NCI-H146 (cell line): ENCODE measurements at regions not wholly inside any gene's neighbourhood (a gene's known extent, or its start where the extent isn't known, plus 50 kb on each side); places are given as distances from the start of the nearest gene placed in this dataset.

ENCODE experiments used
- DNase-seq: peaks from one replicate; lab custom pipeline; 2025; lab: John Stamatoyannopoulos, UW

DNA sequence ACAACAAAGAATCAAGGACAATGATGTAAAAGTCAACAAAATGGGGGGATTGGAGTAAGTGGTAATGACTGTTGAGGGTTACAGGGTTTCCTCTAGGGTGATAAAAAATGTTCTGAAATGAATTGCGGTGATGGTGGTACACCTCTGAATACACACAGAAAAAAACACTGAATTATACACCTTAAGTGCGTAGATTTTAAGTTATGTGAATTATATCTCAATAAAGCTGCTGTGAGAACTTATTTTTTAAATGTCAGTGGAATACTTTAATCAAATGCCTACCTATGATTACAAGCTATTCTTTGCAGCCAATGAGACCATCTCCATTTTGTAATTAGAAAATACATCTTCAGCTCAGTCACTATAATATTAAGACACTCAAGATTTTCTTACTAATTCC, 53.5 kb downstream of the ZNF608 start:
- DNase-seq: no peak

DNA sequence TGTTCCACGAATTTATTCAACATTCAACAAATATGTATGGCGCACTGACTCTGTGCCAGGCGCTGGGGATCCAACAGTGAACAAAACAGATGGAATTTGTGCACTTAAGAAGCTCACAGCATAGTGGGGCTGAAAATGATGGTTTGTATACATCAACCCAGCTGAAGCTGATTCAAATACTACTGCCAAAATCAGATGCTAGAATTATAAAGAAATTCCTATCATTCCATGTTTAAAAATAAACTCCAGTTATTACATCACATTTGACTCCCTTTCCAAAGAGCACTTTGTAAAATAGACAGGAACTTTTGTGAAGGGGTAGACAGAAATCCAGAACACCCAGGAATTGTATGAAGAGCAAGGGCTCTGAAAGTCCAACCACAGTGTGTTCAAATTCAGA, 54.1 kb downstream of the ZNF608 start:
- no peak for DNase-seq

DNA sequence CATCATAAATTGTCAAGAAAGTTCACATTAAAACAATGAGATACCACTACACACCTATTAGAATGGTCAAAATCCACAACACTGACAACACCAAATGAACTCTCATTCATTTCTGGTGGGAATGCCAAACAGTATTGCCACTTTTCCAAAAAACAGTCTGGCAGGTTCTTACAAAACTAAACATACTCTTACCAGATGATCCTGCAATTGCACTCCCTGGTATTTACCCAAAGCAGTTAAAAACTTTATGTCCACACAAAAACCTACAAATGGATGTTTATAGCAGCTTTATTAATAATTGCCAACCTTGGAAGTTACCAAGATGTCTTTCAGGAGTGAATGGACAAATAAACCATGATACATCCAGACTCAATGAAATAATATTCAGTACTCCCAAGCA, 56.8 kb downstream of the ZNF608 start:
- DNase-seq: no peak

DNA sequence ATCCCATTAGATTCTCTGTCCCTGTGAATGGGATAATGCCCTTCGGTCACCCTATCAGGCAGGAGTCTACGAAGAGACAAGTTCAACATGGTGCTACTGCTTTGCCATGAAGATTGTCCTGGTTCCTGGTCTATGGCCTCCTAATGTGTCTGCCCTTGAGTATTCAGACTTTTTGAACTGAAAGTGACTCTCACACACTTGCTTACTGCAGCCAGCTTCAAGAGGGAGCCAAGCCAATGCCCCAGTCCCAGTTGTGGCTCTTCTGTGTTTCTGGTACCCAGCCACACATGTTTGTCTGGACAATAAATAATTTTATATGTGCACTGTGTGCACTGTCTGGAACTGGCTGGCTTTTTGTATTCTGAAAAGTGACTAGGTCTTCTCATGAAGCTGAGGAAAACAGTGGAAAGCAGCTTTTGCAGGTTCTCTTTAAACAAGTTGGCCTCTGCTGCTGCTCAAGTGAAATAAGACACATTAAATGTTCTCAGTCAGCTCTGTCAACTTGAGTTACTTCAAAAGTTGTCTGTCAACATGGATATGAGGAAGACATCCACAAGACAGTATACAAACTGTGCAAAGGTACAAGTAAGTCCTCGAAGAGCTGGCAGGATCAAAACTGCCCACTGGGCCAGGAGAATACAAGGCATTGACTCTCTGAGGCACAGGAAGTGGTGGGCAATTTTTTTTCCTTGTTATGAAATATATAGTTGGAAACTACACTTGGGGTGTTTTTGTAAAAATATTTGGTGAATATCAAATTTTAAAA, 60.0 kb downstream of the ZNF608 start:
- no peak for DNase-seq

DNA sequence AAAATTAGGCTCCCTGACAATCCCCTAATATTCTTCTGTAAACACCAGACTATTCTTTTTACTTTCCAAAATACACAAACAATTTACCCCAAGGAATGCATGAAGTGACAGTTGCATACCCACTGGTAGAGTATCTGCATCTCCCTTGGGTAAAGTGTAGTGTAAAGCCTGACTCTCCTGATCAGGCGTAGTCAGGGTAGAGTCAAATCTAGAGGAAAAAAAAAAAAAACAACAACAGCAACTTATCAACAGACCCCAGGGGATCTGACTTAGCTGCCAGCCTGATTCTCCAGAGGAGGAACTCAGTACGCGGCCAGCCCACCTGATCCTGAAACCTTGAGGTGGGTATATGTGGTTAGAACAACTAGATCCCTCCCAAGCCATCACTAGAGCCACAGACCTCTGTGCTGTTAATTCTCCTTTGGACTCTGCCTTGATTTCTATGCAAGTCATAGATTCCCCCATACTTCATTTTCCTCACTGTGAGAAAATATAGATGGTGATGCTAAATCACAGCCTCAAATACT, 61.0 kb downstream of the ZNF608 start:
- no peak for DNase-seq

DNA sequence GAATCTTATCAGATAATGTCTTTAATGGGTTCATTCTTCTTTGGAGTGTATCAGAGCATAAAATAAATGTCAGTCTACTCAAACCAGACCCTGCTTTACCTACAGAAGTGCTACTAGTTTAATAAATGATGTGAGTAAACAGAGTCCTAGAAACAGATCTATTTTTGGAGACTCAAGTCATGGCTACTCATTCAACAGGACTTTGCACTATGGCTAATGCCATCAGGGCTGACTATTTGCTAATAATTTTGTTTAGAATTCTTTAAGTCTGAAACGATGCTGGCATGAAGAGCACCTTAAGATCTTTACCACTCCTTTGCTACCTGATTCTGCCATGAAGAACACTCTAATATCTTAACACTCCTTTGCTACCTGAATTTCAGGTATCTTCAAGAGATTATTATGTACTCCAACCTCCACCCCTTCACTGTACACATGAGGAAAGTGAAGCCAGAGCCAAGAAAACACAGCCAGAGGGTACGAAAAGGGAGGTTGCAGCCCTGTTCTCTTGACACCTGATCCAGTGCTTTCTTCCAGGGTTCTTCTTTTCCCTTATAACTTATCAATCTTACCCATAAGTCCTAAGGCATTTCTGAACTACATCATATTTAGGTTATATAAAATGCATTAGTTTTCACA, 62.4 kb downstream of the ZNF608 start:
- DNase-seq: no peak

DNA sequence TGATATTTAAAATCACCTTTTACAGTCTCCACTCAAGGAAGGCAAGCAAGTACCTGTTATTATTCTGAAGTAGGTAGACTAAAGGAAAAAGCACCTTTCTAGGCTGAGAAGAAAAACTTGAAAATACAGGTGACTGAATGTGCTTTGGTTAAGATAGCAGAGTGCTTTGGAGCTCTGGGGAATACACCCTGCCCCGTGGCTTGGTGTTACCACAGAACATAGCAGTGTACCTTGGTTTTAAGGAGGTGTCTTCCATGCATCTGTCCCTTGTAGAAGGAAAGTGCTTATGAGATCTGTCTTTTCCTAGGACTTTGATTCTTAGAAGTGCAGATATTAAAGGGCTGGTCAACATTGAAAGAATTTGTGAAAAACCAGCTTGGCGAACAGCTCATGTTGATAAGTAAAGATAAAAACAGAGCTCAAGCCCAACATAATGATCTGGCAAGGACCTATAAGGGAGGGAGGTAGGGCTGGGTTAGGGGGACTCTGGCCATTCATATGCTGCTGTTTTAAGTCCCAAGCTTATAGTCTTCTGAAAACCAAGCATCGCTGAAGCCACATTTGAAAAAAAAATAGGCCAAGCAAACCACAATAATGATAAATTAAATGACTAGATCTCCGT, 66.8 kb downstream of the ZNF608 start:
- DNase-seq: no peak

DNA sequence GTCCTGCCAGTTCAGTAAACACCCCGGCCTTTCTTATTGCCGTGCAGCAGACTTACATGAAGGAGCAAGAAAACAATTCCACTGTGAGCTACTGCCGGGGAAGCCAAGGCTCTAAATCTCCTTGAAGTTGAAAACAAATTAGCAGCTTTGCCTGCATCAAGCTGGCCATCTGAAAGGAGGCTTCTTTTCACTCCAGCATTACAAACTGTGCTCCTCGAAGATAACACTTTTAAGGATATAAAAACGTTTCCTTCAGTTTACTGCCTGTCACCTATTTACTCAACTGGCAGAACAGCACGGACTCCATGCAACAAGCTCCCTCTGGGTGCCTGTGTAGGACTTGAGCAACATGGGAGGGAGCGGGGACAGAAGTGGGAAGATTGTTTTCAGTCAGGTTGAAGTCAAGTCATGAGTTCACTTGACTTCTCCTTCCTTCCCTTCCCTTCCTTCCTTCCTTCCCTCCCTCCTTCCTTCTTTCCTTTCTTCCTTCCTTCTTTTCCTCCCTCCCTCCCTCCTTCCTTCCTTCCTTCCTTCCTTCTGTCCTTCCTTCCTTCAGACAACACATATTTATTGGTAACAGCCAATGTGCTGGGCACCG, 67.4 kb downstream of the ZNF608 start:
- DNase-seq: no peak

DNA sequence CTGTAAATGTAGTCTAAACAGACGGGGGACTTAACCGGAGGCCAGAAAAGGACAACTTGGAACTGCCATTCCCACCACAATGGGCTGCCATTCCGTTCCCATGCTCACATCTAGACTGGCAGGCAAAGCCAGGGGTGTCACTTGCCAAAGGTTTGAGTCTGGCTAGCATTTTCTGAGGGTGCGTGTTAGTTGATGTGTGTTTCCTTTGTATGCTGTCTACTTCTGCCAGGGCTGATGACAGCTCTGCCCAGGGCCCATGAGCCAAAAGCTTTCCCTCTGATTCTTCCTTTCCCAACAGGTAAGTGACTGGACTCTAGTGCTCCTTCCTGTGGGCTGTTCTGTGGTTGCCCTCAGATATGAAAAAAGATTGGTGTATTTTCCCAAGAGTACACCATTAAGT, 68.0 kb downstream of the ZNF608 start:
- DNase-seq: no peak

DNA sequence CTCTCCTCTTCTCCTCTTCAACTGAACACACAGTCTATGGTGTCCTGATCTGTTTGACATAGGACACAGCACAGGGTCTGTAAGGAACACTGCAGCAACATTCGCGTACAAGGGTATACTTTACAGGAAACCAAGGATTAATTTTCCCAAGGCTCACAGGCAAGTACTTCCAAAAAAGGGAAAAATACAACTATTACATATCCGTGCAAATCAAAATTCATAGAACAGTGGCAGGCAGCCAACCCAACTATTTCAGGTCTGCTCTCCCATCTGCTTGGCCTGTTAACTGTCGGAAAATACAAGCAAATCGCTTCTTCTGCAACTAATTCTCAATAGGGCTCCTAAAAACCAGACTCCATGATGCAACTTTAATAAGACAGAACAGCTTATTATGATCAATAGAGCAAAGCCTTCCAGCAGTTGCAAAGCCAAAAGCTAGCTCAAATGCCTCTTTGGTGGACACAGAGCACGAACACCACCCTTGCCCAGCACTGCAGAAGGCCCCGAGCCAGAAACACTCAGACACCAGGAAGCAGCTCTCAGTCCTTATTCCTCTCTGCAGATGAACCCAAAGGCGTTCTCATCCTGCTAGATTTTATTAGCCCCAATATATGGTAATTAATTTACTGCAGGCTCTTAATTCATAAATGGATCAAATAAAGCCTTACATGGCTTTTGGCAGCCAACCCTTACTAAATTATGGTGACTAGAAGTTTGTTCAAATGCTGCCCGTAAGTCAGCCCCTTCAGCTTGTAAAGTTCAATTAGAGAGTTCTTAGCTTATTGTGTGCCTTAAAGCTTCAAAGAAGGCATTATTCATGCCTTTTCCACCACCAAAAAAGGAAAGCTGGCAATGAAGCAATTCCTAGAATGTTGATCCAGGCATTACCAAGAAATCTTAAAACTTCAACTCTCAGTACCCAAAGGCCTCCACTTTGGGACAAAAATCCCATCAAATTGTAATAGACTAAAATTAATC, 68.8 kb downstream of the ZNF608 start:
- DNase-seq: no peak

DNA sequence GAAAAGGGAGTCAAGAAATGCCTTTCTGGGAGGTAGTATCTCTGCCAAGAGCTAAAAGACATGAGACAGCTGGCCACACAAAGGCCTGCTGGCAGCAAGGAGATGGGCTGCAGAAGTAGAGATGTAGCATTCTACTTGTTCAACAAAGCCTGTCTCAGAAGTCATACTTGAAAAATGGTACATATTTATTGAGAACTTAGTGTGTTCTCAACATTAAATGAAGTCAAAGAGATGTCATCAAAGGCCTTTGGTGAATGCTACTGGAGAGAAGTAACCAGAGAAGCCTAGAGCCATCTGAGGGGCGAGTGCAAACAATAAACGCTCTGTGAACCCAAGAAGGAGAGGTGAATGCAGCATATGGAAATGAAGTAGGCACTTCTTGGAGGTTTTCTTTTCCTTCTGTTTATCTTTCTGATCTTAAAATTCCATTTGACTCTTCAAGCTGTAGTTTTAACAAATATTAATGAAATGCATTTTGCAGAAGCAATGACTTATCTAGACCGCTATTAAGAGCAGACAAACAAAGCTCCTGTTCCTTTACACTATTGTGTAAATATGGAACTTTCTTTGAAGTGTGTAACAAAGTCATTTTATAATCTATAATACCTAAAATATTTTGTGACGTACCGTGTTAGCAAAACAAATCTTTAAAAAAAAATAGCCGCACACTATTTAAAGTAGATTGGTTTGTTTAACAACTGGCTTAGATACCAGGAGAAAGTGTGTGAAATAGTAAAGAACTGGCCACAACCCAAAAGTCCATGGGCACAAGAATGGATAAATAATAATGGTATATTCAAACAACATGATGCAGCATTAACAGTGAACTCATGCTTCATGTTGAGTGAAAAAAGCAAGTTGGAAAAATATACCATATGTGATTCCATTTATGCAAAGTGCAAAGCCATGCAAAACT, 70.2 kb downstream of the ZNF608 start:
- DNase-seq: no peak

DNA sequence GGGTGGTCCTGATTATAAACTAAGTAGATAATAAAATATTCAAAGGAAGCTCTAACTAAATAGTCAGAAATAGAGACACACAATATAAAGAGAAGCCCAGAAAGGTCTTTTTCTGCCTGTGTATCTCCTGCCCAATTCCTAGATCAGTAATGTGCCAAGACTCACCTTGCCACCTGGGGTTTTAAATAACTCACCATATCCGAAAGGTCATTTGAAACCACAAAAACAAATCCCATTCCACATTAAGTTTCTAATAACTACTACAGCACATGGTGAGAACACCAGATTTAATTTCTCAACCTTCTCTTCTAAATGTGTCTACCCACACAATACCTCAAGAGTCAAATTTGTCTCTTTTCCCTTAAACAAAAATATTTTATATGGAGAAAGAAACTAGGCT, 75.2 kb downstream of the ZNF608 start:
- DNase-seq: peak; percentile 83

DNA sequence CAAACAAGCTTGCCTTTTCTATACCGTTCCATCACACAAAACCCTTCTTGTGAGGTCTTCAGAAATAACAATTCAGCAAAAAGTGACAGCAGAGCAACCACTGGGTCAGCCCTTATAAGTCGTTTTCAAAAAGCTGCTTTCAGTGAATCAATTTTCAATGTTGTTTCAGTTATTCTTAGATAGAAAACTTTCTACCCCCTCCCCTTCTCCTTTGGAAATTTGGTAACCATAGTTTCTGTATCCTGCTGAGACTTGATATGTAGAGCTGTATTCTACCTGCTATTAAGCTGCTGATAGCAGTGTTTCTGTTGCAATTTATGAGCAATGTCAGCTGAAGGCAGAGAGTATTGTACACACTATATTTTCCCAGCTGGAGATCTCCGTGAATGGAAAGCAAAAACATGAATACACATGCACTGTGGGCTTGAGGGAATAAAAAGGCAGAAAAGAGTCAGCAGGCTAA, 75.7 kb downstream of the ZNF608 start:
- peak; percentile 91 for DNase-seq

DNA sequence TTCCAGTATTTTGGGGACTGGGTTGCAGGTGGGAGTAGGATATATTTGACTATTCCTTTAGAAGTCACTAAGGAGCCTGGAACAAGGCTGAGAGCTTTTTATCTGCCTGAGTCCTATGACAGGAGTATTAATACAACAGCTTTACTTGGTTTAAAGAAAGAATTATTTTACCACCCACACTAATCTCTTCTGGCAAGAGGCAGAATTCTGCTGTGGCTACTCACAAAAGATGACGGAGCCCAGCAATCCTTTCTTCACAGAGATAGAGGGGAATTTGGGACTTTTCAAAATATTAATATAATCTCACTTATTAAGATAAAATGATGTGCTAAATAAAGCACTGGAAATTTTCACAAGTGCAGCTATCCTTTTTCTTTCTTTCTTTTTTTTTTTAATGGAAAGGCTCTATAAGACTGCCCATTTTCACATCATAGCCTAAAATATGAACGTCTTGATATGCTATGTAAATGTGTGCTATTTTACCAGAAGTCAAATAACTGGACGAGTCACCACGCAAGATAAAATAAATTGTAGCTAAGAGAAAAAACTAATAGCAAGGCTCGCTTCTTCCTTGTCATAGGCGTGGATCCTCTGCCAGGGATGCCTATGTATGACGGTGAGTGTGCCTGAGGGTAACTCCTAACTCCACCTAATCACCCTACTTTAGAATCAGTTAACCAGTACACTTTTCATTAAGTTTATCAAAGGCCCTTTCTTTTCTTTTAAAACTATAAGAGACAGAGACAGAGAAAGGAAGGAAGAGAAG, 76.3 kb downstream of the ZNF608 start:
- DNase-seq: no peak

DNA sequence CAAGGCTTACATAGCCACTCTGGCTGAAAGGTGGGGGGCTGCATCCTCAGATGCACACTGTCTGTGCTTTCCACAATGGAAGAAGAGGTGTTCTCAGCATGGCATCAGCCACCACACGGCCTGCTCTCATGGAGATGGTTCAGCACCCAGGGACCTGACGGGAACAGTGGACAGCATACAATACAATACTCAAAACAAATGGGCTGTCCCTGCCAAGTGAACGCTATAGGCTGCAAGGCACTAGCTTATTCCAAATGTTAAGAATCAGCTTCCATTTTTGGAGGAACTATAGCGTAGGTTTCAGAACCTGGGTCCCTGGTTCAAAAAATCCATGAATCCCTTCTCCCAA, 77.2 kb downstream of the ZNF608 start:
- no peak for DNase-seq

DNA sequence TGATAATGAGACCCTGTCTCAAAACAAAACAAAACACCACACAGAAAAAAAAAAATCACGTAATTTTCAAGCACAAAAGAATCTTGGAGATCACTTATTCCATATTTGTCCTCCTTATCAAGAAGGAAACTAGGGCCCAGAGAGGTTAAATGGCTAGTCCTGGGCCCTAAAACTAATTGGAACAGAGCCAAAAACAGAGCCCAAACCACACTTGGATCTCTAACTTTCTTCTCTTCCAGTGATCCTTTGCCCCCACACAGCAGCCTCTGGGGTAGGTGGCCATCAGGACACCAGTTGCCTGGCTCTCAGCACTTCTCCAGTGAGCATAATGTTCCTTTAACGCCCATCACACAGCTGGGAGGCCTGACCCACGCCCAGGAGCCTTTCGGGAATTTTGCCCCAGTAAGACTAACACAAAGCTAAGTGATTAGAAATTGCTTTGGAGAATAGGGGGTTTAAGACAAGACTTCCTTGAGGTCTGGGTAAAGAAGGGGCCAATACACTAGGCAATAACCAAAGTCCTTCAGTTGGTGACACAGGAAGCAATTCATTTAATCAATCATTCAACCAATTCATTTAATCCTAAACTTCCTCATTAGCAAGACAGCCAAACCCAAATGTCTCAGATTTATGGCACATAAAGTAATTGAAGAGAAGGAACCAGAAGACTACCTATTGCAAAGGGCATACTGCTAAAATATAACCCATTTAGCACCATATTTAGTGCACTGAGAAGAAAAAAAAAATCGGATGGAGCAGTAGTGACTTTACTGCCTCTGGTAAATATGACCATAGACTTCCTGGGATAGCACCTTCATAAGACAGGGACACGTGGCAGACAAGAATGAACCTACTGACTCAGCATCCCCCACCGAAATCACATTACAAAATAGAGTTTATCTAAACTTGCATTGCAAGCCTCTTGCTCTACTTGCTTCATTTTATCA, 77.8 kb downstream of the ZNF608 start:
- no peak for DNase-seq

DNA sequence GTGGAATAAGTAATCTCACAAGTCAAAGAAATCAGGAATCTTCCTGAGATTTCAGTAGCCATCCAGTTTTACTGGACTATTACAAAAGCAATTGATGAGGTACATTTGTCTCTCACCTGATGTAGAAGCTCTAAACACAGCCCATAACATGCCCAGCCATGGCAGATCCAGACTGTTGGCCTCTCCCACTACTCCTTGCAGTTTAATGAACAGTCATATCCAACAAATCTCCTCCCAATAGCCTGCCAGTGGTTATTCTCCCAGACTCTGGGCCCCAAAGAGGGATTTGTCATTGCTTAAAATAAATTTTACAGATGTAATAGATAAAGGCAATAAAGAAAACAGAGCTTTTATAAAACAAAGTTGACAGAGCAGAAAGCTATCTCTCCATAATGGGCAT, 80.8 kb downstream of the ZNF608 start:
- DNase-seq: no peak

DNA sequence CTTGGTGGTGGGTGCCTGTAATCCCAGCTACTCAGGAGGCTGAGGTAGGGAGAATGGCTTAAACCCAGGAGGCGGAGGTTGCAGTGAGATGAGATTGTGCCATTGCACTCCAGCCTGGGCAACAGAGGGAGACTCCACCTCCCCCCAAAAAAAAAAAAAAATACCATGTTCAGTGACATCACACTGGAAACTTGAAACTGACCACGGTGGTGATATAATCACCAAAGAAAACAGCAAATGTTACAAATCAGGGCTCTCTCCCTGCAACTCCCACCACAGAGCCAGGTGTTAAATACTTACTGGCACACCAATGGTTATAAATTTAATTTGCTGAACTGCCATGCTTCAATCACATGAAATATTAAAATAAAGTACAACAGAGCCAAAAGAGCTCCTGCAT, 81.4 kb downstream of the ZNF608 start:
- no peak for DNase-seq

DNA sequence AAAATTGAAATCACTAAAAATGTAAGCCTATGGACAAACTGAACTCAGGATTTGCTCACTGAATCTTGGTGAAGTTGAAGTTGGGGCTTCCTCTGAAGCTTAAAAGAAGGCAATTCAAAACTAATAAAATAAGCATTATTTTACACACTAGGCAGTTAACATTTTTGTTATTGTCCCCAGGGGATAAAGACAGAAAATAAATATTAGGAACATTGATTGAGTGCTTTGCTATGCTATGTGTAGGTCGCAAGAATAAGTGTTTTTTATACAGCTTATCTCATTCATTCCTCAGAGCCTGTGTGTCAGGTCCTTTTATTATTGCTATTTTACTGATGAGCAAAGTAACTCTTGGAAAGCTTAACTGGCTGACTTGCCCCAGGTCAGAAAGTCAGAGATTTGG, 82.2 kb downstream of the ZNF608 start:
- no peak for DNase-seq
